Right atrium auricular region (tissue), 2 donors: ENCODE measurements at regions not wholly inside any gene's neighbourhood (a gene's known extent, or its start where the extent isn't known, plus 50 kb on each side); places are given as distances from the start of the nearest gene placed in this dataset.

ENCODE experiments used
- DNase-seq: peaks from one replicate; pipeline ENCODE4 v3.0.0-alpha.2; 2019; ENCODE audit warnings: low spot score
- H3K27ac ChIP-seq, 2 donors: fragments of 200-600 bp; sonication (generic); 1 replicate in 1 of 2; 2 replicates in 1 of 2; pipeline ENCODE4 v1.5.1; 2016 to 2019
- H3K27me3 ChIP-seq, 2 donors: fragments of 200-600 bp; sonication (generic); one replicate each; pipeline versions ENCODE4 v1.5.1 to v1.6.0; 2017 to 2019
- H3K36me3 ChIP-seq: fragments of 200-600 bp; sonication (generic); one replicate; pipeline ENCODE4 v1.5.1; 2016
- H3K4me1 ChIP-seq, 2 donors: fragments of 200-600 bp; sonication (generic); one replicate each; pipeline versions ENCODE4 v1.5.1 to v1.6.0; 2017 to 2019
- H3K4me3 ChIP-seq, 2 donors: fragments of 200-600 bp; sonication (generic); 1 replicate in 1 of 2; 2 replicates in 1 of 2; pipeline ENCODE4 v1.5.1; 2017 to 2019; ENCODE audit warnings: mild to moderate bottlenecking in 1 of 2, moderate library complexity in 1 of 2
- H3K9me3 ChIP-seq, 2 donors: fragments of 200-600 bp; sonication (generic); one replicate each; pipeline ENCODE4 v1.5.1; 2019
- TF ChIP-seq, protein P1 (sequence below), 2 donors: fragments of 200-600 bp; sonication (generic); IDR thresholded peaks; one replicate each; pipeline ENCODE4 v1.5.1; 2019; ENCODE audit warnings: antibody characterized with exemption in 2 of 2

DNA sequence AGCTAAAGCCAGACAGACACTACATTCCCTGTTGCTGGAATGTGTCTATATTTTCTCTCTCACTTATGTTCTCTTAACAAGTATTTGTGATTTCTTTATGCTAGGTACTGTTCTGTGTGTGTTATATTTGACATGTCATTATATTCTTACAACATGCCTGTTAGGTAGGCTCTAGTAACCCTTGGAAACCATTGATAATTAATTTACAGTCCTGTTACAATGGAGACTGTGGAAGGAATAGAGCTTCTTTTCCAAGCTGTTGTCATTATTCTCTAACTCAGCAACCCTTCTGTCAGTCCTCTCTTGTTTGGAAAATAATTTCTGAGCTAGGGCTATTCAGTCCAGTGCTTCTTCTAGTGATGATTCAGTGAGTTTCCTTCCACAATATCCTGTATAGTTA lies 419.1 kb upstream of the BOD1L1 start:
- DNase-seq, result no peak
- TF ChIP-seq, protein P1, sequence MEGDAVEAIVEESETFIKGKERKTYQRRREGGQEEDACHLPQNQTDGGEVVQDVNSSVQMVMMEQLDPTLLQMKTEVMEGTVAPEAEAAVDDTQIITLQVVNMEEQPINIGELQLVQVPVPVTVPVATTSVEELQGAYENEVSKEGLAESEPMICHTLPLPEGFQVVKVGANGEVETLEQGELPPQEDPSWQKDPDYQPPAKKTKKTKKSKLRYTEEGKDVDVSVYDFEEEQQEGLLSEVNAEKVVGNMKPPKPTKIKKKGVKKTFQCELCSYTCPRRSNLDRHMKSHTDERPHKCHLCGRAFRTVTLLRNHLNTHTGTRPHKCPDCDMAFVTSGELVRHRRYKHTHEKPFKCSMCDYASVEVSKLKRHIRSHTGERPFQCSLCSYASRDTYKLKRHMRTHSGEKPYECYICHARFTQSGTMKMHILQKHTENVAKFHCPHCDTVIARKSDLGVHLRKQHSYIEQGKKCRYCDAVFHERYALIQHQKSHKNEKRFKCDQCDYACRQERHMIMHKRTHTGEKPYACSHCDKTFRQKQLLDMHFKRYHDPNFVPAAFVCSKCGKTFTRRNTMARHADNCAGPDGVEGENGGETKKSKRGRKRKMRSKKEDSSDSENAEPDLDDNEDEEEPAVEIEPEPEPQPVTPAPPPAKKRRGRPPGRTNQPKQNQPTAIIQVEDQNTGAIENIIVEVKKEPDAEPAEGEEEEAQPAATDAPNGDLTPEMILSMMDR (IDR thresholded peaks at IDR 0.05), result no peak
- H3K4me3 ChIP-seq, result no peak overlapping the region

GRCh38 chr4:14047840-14048239 lies 420.3 kb upstream of the BOD1L1 start:
- DNase-seq, result no peak
- Histone ChIP-seq H3K27me3 (no peaks in the 10 kb centered on the region), H3K27ac (no peak overlapping the region), H3K36me3 (no peaks in the 10 kb centered on the region), H3K4me1 (no peaks in the 10 kb centered on the region), H3K9me3 (no peaks in the 10 kb centered on the region), H3K4me3 (no peak overlapping the region)
- TF ChIP-seq, protein P1 (IDR thresholded peaks at IDR 0.05), result no peak

More for the DNA sequence above, 419.1 kb upstream of the BOD1L1 start:
- no peaks in the 10 kb centered on the region for H3K36me3 ChIP-seq
- no peaks in the 10 kb centered on the region for H3K4me1 ChIP-seq
- H3K9me3 ChIP-seq, result no peaks in the 10 kb centered on the region
- H3K27me3 ChIP-seq, result no peaks in the 10 kb centered on the region
- no peak overlapping the region for H3K27ac ChIP-seq

DNA sequence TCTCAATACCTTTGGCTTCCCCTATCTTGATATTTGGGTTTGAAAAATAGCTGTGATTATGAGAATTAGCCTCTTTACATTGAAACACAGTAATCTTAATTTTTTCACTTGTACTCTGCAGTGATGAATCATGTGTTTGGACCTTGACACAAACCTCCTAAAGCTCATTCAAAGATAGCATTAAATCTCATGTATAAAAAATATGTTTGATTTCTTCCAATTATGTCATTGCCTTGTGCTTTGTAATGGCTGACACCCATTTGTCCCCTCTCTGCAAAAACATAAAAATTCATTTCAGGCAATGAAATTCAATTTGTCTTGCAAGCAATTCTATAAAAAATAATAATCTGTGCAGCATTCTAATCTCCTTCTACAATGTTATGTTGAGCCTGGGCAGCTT lies 422.4 kb upstream of the BOD1L1 start:
- Histone ChIP-seq H3K4me1 (no peaks in the 10 kb centered on the region), H3K27me3 (no peaks in the 10 kb centered on the region), H3K4me3 (no peak overlapping the region), H3K9me3 (no peaks in the 10 kb centered on the region), H3K36me3 (no peaks in the 10 kb centered on the region), H3K27ac (no peak overlapping the region)
- no peak for DNase-seq
- TF ChIP-seq, protein P1 (IDR thresholded peaks at IDR 0.05), result no peak

DNA sequence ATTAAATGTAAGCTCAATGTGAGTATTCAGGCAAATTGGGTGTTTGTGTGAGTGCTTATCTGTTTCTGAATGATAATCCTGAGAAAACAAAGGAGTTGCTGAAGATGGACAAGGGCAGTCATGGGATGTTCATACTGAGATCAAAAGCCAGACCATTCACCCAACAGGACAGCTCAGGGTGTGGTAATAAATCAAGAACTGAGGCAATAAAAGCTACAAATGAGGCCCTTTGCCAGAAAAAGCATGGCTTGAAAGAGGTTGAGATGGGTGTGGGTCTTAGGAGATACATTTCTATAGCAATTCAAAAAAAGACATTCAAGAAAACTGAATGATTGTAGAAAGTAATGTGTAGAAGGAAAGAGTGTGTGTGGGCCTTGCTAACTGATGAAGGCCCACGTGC lies 425.8 kb upstream of the BOD1L1 start:
- no peaks in the 10 kb centered on the region for H3K4me1 ChIP-seq
- no peak overlapping the region for H3K27ac ChIP-seq
- no peak for DNase-seq
- H3K9me3 ChIP-seq, result no peaks in the 10 kb centered on the region
- H3K36me3 ChIP-seq, result no peaks in the 10 kb centered on the region
- no peak overlapping the region for H3K4me3 ChIP-seq
- TF ChIP-seq, protein P1 (IDR thresholded peaks at IDR 0.05), result no peak
- no peaks in the 10 kb centered on the region for H3K27me3 ChIP-seq

DNA sequence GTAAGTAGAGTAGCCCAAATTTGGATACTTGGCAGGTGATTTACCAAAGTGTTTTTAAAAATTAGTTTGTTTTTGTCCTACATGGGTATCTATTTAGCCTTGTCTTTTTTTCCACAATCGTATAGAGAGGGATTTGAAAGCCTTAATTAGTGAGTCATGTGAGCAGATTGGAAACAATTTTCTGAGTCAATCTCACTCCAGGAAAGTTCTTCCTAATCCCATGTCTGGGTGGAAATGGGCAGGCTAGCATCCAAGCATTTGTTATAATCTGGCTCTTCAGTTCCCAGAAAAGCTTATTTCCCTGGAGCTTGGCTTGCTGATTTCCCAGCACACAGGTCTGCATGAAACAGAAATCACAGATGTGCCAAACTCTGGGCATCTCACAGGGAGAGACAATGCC lies 426.9 kb upstream of the BOD1L1 start:
- H3K9me3 ChIP-seq, result no peaks in the 10 kb centered on the region
- DNase-seq, result no peak
- TF ChIP-seq, protein P1 (IDR thresholded peaks at IDR 0.05), result no peak

GRCh38 chr4:14059006-14059405 lies 431.5 kb upstream of the BOD1L1 start:
- Histone ChIP-seq H3K27me3 (no peaks in the 10 kb centered on the region), H3K36me3 (no peaks in the 10 kb centered on the region), H3K4me1 (no peaks in the 10 kb centered on the region), H3K4me3 (no peak overlapping the region), H3K27ac (no peak overlapping the region), H3K9me3 (no peaks in the 10 kb centered on the region)
- TF ChIP-seq, protein P1 (IDR thresholded peaks at IDR 0.05), result no peak
- no peak for DNase-seq

More for the DNA sequence above, 426.9 kb upstream of the BOD1L1 start:
- no peak overlapping the region for H3K4me3 ChIP-seq
- H3K36me3 ChIP-seq, result no peaks in the 10 kb centered on the region
- no peaks in the 10 kb centered on the region for H3K27me3 ChIP-seq
- no peaks in the 10 kb centered on the region for H3K4me1 ChIP-seq
- no peak overlapping the region for H3K27ac ChIP-seq
